GM23338 (cell line): ENCODE measurements at regions not wholly inside any gene's neighbourhood (a gene's known extent, or its start where the extent isn't known, plus 50 kb on each side); places are given as distances from the start of the nearest gene placed in this dataset.

Experiments used
- ATAC-seq: fragments of 200-7000 bp; cut with Tn5 transposase; 3 replicates; pipeline ENCODE4 v1.9.1; 2020
- DNase-seq: peaks from one replicate; pipeline ENCODE4 v3.0.0-alpha.2; 2015; ENCODE audit warnings: low spot score
- H2AFZ ChIP-seq: fragments of 200-600 bp; sonication (generic); 2 replicates; pipeline ENCODE4 v1.8.0; 2016; ENCODE audit warnings: antibody characterized with exemption, mild to moderate bottlenecking, moderate library complexity
- H3F3A ChIP-seq: fragments of 200-600 bp; sonication (generic); replicated peaks from 2 replicates; pipeline ENCODE4 v1.8.0; 2017; ENCODE audit warnings: antibody characterized with exemption, mixed run types, low read depth
- H3K27ac ChIP-seq: fragments of 200-600 bp; sonication (generic); 2 replicates; pipeline ENCODE4 v1.6.1; 2016; ENCODE audit warnings: low read depth
- H3K27me3 ChIP-seq: fragments of 200-600 bp; sonication (generic); 2 replicates; pipeline ENCODE4 v1.8.0; 2016; ENCODE audit warnings: mild to moderate bottlenecking, mixed run types, moderate library complexity; ENCODE audit not compliant: insufficient read depth
- H3K36me3 ChIP-seq: fragments of 200-600 bp; sonication (generic); 2 replicates; pipeline ENCODE4 v1.8.0; 2016; ENCODE audit warnings: mild to moderate bottlenecking; ENCODE audit not compliant: insufficient read depth
- H3K4me1 ChIP-seq: fragments of 200-600 bp; sonication (generic); 2 replicates; pipeline ENCODE4 v1.8.0; 2016; ENCODE audit warnings: mild to moderate bottlenecking, moderate library complexity; ENCODE audit not compliant: insufficient read depth
- H3K4me2 ChIP-seq: fragments of 200-600 bp; sonication (generic); 2 replicates; pipeline ENCODE4 v1.7.1; 2017; ENCODE audit warnings: mixed run types
- H3K4me3 ChIP-seq: fragments of 200-600 bp; sonication (generic); 2 replicates; pipeline ENCODE4 v1.6.1; 2016; ENCODE audit warnings: mixed run types
- H3K79me2 ChIP-seq: fragments of 200-600 bp; sonication (generic); replicated peaks from 2 replicates; pipeline ENCODE4 v1.8.0; 2017; ENCODE audit warnings: mild to moderate bottlenecking; ENCODE audit not compliant: insufficient read depth
- H3K9me2 ChIP-seq: fragments of 200-600 bp; sonication (generic); 2 replicates; pipeline ENCODE4 v1.8.0; 2017; ENCODE audit not compliant: insufficient read depth
- H4K20me1 ChIP-seq: fragments of 200-600 bp; sonication (generic); replicated peaks from 2 replicates; pipeline ENCODE4 v1.8.0; 2017; ENCODE audit warnings: mild to moderate bottlenecking; ENCODE audit not compliant: insufficient read depth
- H3K27ac Mint-ChIP-seq: 2 replicates; pipeline ENCODE4 v1.8.0; 2020; ENCODE audit warnings: inconsistent platforms, mild to moderate bottlenecking, moderate library complexity, mixed read lengths
- H3K27me3 Mint-ChIP-seq: 3 replicates; pipeline ENCODE4 v1.8.0; 2022; ENCODE audit warnings: low read depth, mild to moderate bottlenecking, moderate library complexity, mixed read lengths, inconsistent platforms; ENCODE audit not compliant: insufficient read depth, poor library complexity
- H3K36me3 Mint-ChIP-seq: 3 replicates; pipeline ENCODE4 v1.8.0; 2021; ENCODE audit warnings: low read depth, mild to moderate bottlenecking, inconsistent platforms, moderate library complexity, mixed read lengths
- H3K4me1 Mint-ChIP-seq: 3 replicates; pipeline ENCODE4 v1.8.0; 2020; ENCODE audit warnings: mild to moderate bottlenecking, inconsistent platforms, mixed read lengths
- H3K4me3 Mint-ChIP-seq: 3 replicates; pipeline ENCODE4 v1.8.0; 2021; ENCODE audit warnings: moderate library complexity, mild to moderate bottlenecking, inconsistent platforms, mixed read lengths
- H3K9me3 Mint-ChIP-seq: 3 replicates; pipeline ENCODE4 v1.8.0; 2020; ENCODE audit warnings: moderate library complexity, mild to moderate bottlenecking, inconsistent platforms, mixed read lengths
- CREB1 ChIP-seq: fragments of 250-450 bp; sonication (Bioruptor Pico); IDR thresholded peaks from 2 replicates; pipeline ENCODE4 v1.5.0; 2020; ENCODE audit warnings: low read depth, mild to moderate bottlenecking, moderate library complexity
- EZH2 ChIP-seq: fragments of 200-600 bp; sonication (generic); IDR thresholded peaks from one replicate; pipeline ENCODE4 v1.8.0; 2017; ENCODE audit warnings: antibody characterized with exemption, mild to moderate bottlenecking, low read depth; ENCODE audit not compliant: unreplicated experiment
- EZH2phosphoT487 ChIP-seq: fragments of 200-600 bp; sonication (generic); IDR thresholded peaks from one replicate; pipeline ENCODE4 v1.8.1; 2018; ENCODE audit warnings: antibody characterized with exemption; ENCODE audit not compliant: unreplicated experiment
- JUNB ChIP-seq: IDR thresholded peaks from one replicate; pipeline ENCODE4 v1.6.1; 2016; ENCODE audit warnings: antibody characterized with exemption; ENCODE audit not compliant: unreplicated experiment
- NANOG ChIP-seq: IDR thresholded peaks from 2 replicates; pipeline ENCODE4 v1.6.1; 2016; ENCODE audit warnings: antibody characterized with exemption, borderline replicate concordance
- POLR2AphosphoS5 ChIP-seq: IDR thresholded peaks from 2 replicates; pipeline ENCODE4 v1.6.1; 2016; ENCODE audit warnings: antibody characterized with exemption, low read depth
- STAT1 ChIP-seq: IDR thresholded peaks from one replicate; pipeline ENCODE4 v1.6.1; 2016; ENCODE audit warnings: antibody characterized with exemption; ENCODE audit not compliant: unreplicated experiment
- ZNF114 ChIP-seq: fragments of 250-450 bp; sonication (Bioruptor Pico); IDR thresholded peaks from 2 replicates; pipeline ENCODE4 v1.5.0; 2020; ENCODE audit warnings: mild to moderate bottlenecking, moderate library complexity
- ZNF331 ChIP-seq: fragments of 250-450 bp; sonication (Bioruptor Pico); IDR thresholded peaks from 2 replicates; pipeline ENCODE4 v1.5.0; 2020; ENCODE audit warnings: low read depth, mild to moderate bottlenecking, moderate library complexity
- TF ChIP-seq, protein P1 (sequence below): IDR thresholded peaks from one replicate; pipeline ENCODE4 v1.6.1; 2018; ENCODE audit warnings: antibody characterized with exemption; ENCODE audit not compliant: unreplicated experiment
- TF ChIP-seq, protein P2 (sequence below), 2 experiments: fragments of 200-600 bp in 1 of 2; sonication (generic) in 1 of 2; conservative IDR thresholded peaks; 2 replicates each; pipeline versions ENCODE4 v1.5.1 to v1.6.1; 2016 to 2017; ENCODE audit warnings: antibody characterized with exemption in 2 of 2, low read depth in 2 of 2, mild to moderate bottlenecking in 2 of 2, moderate library complexity in 1 of 2
- TF ChIP-seq, protein P3 (sequence below): fragments of 250-450 bp; sonication (Bioruptor Pico); IDR thresholded peaks from 2 replicates; pipeline ENCODE4 v1.5.0; 2020; ENCODE audit warnings: mild to moderate bottlenecking, moderate library complexity
- TF ChIP-seq, protein P4 (sequence below): IDR thresholded peaks from 2 replicates; pipeline ENCODE4 v1.6.1; 2016; ENCODE audit warnings: antibody characterized with exemption

DNA sequence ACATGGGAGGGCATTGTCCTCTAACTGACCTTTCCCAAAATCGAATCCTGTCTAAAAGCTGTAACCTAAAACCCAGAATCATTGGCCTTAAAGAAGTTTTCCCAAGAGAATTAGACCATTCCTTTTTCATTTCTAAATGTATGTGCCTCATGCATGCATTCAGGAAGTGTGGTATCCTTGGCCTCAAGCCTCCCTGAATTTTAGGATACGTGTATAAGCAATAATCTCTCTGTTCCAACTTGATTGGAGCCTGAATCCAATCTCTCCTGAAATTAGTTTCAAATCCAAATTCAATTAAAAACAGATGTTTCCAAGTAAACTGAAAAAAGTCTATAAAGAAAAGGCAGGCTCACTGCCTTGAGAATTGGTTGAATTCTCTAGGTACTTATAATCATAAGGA is 86.0 kb upstream of the VEPH1 start:
- H4K20me1 ChIP-seq, result no peaks in the 10 kb centered on the region
- peaks cover 13% of the 10 kb centered on the region for H3K9me3 Mint-ChIP-seq
- H3K27me3 Mint-ChIP-seq, result no peaks in the 10 kb centered on the region
- no peak overlapping the region for H3K27ac ChIP-seq
- no peak overlapping the region for H3K4me2 ChIP-seq
- no peaks in the 10 kb centered on the region for H3F3A ChIP-seq
- TF ChIP-seq, protein P1, sequence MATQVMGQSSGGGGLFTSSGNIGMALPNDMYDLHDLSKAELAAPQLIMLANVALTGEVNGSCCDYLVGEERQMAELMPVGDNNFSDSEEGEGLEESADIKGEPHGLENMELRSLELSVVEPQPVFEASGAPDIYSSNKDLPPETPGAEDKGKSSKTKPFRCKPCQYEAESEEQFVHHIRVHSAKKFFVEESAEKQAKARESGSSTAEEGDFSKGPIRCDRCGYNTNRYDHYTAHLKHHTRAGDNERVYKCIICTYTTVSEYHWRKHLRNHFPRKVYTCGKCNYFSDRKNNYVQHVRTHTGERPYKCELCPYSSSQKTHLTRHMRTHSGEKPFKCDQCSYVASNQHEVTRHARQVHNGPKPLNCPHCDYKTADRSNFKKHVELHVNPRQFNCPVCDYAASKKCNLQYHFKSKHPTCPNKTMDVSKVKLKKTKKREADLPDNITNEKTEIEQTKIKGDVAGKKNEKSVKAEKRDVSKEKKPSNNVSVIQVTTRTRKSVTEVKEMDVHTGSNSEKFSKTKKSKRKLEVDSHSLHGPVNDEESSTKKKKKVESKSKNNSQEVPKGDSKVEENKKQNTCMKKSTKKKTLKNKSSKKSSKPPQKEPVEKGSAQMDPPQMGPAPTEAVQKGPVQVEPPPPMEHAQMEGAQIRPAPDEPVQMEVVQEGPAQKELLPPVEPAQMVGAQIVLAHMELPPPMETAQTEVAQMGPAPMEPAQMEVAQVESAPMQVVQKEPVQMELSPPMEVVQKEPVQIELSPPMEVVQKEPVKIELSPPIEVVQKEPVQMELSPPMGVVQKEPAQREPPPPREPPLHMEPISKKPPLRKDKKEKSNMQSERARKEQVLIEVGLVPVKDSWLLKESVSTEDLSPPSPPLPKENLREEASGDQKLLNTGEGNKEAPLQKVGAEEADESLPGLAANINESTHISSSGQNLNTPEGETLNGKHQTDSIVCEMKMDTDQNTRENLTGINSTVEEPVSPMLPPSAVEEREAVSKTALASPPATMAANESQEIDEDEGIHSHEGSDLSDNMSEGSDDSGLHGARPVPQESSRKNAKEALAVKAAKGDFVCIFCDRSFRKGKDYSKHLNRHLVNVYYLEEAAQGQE, result no peak
- TF ChIP-seq, protein P2, sequence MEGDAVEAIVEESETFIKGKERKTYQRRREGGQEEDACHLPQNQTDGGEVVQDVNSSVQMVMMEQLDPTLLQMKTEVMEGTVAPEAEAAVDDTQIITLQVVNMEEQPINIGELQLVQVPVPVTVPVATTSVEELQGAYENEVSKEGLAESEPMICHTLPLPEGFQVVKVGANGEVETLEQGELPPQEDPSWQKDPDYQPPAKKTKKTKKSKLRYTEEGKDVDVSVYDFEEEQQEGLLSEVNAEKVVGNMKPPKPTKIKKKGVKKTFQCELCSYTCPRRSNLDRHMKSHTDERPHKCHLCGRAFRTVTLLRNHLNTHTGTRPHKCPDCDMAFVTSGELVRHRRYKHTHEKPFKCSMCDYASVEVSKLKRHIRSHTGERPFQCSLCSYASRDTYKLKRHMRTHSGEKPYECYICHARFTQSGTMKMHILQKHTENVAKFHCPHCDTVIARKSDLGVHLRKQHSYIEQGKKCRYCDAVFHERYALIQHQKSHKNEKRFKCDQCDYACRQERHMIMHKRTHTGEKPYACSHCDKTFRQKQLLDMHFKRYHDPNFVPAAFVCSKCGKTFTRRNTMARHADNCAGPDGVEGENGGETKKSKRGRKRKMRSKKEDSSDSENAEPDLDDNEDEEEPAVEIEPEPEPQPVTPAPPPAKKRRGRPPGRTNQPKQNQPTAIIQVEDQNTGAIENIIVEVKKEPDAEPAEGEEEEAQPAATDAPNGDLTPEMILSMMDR (conservative IDR thresholded peaks at IDR 0.05; ENCODE audit: low read depth in 2 of 2), result no peak
- TF ChIP-seq NANOG (no peak), EZH2phosphoT487 (no peak), JUNB (no peak), CREB1 (CRISPR knock-in tag) (no peak), ZNF114 (CRISPR knock-in tag) (no peak), STAT1 (no peak), ZNF331 (CRISPR knock-in tag) (no peak), POLR2AphosphoS5 (no peak), EZH2 (no peak)
- TF ChIP-seq, protein P3, sequence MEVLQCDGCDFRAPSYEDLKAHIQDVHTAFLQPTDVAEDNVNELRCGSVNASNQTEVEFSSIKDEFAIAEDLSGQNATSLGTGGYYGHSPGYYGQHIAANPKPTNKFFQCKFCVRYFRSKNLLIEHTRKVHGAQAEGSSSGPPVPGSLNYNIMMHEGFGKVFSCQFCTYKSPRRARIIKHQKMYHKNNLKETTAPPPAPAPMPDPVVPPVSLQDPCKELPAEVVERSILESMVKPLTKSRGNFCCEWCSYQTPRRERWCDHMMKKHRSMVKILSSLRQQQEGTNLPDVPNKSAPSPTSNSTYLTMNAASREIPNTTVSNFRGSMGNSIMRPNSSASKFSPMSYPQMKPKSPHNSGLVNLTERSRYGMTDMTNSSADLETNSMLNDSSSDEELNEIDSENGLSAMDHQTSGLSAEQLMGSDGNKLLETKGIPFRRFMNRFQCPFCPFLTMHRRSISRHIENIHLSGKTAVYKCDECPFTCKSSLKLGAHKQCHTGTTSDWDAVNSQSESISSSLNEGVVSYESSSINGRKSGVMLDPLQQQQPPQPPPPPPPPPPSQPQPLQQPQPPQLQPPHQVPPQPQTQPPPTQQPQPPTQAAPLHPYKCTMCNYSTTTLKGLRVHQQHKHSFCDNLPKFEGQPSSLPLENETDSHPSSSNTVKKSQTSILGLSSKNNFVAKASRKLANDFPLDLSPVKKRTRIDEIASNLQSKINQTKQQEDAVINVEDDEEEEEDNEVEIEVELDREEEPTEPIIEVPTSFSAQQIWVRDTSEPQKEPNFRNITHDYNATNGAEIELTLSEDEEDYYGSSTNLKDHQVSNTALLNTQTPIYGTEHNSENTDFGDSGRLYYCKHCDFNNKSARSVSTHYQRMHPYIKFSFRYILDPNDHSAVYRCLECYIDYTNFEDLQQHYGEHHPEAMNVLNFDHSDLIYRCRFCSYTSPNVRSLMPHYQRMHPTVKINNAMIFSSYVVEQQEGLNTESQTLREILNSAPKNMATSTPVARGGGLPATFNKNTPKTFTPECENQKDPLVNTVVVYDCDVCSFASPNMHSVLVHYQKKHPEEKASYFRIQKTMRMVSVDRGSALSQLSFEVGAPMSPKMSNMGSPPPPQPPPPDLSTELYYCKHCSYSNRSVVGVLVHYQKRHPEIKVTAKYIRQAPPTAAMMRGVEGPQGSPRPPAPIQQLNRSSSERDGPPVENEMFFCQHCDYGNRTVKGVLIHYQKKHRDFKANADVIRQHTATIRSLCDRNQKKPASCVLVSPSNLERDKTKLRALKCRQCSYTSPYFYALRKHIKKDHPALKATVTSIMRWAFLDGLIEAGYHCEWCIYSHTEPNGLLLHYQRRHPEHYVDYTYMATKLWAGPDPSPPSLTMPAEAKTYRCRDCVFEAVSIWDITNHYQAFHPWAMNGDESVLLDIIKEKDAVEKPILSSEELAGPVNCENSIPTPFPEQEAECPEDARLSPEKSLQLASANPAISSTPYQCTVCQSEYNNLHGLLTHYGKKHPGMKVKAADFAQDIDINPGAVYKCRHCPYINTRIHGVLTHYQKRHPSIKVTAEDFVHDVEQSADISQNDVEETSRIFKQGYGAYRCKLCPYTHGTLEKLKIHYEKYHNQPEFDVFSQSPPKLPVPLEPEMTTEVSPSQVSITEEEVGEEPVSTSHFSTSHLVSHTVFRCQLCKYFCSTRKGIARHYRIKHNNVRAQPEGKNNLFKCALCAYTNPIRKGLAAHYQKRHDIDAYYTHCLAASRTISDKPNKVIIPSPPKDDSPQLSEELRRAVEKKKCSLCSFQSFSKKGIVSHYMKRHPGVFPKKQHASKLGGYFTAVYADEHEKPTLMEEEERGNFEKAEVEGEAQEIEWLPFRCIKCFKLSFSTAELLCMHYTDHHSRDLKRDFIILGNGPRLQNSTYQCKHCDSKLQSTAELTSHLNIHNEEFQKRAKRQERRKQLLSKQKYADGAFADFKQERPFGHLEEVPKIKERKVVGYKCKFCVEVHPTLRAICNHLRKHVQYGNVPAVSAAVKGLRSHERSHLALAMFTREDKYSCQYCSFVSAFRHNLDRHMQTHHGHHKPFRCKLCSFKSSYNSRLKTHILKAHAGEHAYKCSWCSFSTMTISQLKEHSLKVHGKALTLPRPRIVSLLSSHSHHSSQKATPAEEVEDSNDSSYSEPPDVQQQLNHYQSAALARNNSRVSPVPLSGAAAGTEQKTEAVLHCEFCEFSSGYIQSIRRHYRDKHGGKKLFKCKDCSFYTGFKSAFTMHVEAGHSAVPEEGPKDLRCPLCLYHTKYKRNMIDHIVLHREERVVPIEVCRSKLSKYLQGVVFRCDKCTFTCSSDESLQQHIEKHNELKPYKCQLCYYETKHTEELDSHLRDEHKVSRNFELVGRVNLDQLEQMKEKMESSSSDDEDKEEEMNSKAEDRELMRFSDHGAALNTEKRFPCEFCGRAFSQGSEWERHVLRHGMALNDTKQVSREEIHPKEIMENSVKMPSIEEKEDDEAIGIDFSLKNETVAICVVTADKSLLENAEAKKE (CRISPR knock-in tag), result no peak
- TF ChIP-seq, protein P4, sequence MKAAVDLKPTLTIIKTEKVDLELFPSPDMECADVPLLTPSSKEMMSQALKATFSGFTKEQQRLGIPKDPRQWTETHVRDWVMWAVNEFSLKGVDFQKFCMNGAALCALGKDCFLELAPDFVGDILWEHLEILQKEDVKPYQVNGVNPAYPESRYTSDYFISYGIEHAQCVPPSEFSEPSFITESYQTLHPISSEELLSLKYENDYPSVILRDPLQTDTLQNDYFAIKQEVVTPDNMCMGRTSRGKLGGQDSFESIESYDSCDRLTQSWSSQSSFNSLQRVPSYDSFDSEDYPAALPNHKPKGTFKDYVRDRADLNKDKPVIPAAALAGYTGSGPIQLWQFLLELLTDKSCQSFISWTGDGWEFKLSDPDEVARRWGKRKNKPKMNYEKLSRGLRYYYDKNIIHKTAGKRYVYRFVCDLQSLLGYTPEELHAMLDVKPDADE, result no peak
- no peak overlapping the region for H2AFZ ChIP-seq
- peaks cover 14% of the 10 kb centered on the region for H3K4me1 Mint-ChIP-seq
- H3K4me3 ChIP-seq, result no peak overlapping the region
- ATAC-seq (no peak), DNase-seq (no peak)
- H3K27me3 ChIP-seq, result no peaks in the 10 kb centered on the region
- peaks cover 7% of the 10 kb centered on the region for H3K36me3 Mint-ChIP-seq
- no peaks in the 10 kb centered on the region for H3K9me2 ChIP-seq
- H3K36me3 ChIP-seq, result no peaks in the 10 kb centered on the region
- no peak overlapping the region for H3K4me3 Mint-ChIP-seq
- H3K4me1 ChIP-seq, result 0 out of 2 replicates have a peak, but pooled peaks cover 5% of the 10 kb centered on the region
- H3K27ac Mint-ChIP-seq, result no peak overlapping the region
- no peaks in the 10 kb centered on the region for H3K79me2 ChIP-seq
